ENCODE measurements at regions not wholly inside any gene's neighbourhood (a gene's known extent, or its start where the extent isn't known, plus 50 kb on each side); places are given as distances from the start of the nearest gene placed in this dataset.
"Not testable (repeated sequence)": the region's sequence is repeated elsewhere in the genome, so short reads cannot be mapped to it uniquely, and the experiment has no call there.

DNA sequence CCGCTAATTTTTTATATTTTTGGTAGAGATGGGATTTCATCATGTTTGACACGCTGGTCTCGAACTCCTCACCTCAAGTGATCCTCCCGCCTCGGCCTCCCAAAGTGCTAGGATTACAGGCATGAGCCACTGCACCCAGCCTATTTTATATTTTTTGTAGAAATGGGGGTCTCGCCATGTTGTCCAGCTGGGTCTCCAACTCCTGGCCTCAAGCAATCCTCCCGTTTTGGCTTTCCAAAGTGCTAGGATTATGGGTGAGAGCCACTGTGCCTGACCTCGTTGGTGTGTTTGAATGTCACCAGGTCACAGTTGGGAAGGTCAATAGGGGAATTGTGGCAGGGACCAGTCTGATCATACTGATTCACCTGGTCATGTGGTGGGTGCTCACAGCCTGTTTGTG, 56.7 kb upstream of the NKD1 start:
- Histone ChIP-seq H2AFZ (ENCODE audit: low read depth, low read length) (no peak overlapping the region), H3K9ac (ENCODE audit: low read length) (no peak overlapping the region), H3K9me3 (ENCODE audit: insufficient read depth, low read length) (no peaks in the 10 kb centered on the region), H3K4me2 (ENCODE audit: low read length) (no peak overlapping the region), H4K20me1 (ENCODE audit: insufficient read depth, low read length) (no peaks in the 10 kb centered on the region), H3K27ac (ENCODE audit: low read length) (no peak overlapping the region), H3K79me2 (ENCODE audit: low read length) (no peaks in the 10 kb centered on the region), H3K4me3 (ENCODE audit: low read length) (no peak overlapping the region), H3K27me3 (ENCODE audit: low read depth, low read length) (peaks cover 8% of the 10 kb centered on the region; the same call in 1 of the 2 replicates), H3K36me3 (replicated peaks; ENCODE audit: low read depth, low read length) (no peaks in the 10 kb centered on the region), H3K4me1 (ENCODE audit: low read length) (no peaks in the 10 kb centered on the region)
- no peak for TF ChIP-seq EZH2phosphoT487 (IDR thresholded peaks at IDR 0.05; ENCODE audit: low read depth)
- TF ChIP-seq, protein P1, sequence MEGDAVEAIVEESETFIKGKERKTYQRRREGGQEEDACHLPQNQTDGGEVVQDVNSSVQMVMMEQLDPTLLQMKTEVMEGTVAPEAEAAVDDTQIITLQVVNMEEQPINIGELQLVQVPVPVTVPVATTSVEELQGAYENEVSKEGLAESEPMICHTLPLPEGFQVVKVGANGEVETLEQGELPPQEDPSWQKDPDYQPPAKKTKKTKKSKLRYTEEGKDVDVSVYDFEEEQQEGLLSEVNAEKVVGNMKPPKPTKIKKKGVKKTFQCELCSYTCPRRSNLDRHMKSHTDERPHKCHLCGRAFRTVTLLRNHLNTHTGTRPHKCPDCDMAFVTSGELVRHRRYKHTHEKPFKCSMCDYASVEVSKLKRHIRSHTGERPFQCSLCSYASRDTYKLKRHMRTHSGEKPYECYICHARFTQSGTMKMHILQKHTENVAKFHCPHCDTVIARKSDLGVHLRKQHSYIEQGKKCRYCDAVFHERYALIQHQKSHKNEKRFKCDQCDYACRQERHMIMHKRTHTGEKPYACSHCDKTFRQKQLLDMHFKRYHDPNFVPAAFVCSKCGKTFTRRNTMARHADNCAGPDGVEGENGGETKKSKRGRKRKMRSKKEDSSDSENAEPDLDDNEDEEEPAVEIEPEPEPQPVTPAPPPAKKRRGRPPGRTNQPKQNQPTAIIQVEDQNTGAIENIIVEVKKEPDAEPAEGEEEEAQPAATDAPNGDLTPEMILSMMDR (IDR thresholded peaks at IDR 0.05; ENCODE audit: low read depth, low read length) = no peak

DNA sequence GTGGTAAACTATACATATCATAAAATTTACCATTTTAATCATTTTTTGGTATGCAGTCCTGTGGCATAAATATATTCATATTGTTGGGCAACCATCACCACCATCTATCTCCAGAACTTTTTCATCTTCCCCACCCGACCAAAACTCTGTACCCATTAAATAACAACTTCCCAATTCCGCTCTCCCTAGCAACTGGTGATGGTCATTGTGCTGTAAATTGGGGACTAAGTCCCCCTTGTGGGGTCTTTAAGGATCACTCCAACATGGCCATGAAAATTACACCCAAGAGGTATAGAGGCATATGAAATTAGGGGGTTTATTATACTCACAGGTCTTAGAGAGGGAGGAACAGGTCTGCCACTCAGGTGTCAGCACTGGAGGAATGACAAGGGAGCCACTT, 57.4 kb upstream of the NKD1 start:
- Histone ChIP-seq H3K9ac (ENCODE audit: low read length) (no peak overlapping the region), H3K4me3 (ENCODE audit: low read length) (no peak overlapping the region), H3K36me3 (replicated peaks; ENCODE audit: low read depth, low read length) (no peaks in the 10 kb centered on the region), H3K27me3 (ENCODE audit: low read depth, low read length) (peaks cover 8% of the 10 kb centered on the region), H3K4me2 (ENCODE audit: low read length) (no peak overlapping the region), H3K79me2 (ENCODE audit: low read length) (no peaks in the 10 kb centered on the region), H2AFZ (ENCODE audit: low read depth, low read length) (no peak overlapping the region), H4K20me1 (ENCODE audit: insufficient read depth, low read length) (no peaks in the 10 kb centered on the region), H3K27ac (ENCODE audit: low read length) (no peak overlapping the region), H3K4me1 (ENCODE audit: low read length) (no peaks in the 10 kb centered on the region), H3K9me3 (ENCODE audit: insufficient read depth, low read length) (no peaks in the 10 kb centered on the region)
- TF ChIP-seq, protein P1 (IDR thresholded peaks at IDR 0.05; ENCODE audit: low read depth, low read length) = no peak
- TF ChIP-seq EZH2phosphoT487 (IDR thresholded peaks at IDR 0.05; ENCODE audit: low read depth) = no peak

DNA sequence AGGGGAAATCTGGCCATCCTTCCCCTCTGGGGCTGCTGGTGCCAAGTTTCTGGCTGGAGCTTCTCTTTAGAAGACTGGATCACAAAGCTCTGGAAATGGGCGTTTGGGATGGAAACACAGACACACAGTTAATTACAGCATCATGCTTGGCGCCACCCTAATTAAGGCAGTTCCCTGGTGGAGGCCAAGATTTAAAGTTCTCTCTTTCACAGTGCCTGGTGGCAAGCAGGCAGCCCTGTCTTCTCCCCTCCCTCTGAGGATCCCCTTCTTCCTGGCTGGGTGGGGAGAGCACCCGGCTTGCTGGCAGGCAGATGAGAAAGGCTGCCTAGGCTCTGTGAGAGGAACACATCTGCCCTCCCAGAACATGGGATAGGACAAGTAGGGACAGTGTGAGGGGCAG, 59.0 kb upstream of the NKD1 start:
- Histone ChIP-seq H3K4me2 (ENCODE audit: low read length) (no peak overlapping the region), H3K79me2 (ENCODE audit: low read length) (no peaks in the 10 kb centered on the region), H3K9ac (ENCODE audit: low read length) (no peak overlapping the region), H4K20me1 (ENCODE audit: insufficient read depth, low read length) (no peaks in the 10 kb centered on the region), H3K4me1 (ENCODE audit: low read length) (no peaks in the 10 kb centered on the region), H3K4me3 (ENCODE audit: low read length) (no peak overlapping the region), H3K27ac (ENCODE audit: low read length) (no peak overlapping the region), H2AFZ (ENCODE audit: low read depth, low read length) (no peak overlapping the region), H3K36me3 (replicated peaks; ENCODE audit: low read depth, low read length) (no peaks in the 10 kb centered on the region), H3K9me3 (ENCODE audit: insufficient read depth, low read length) (0 out of 2 replicates have a peak, but pooled peaks cover 8% of the 10 kb centered on the region), H3K27me3 (ENCODE audit: low read depth, low read length) (peaks cover 13% of the 10 kb centered on the region)
- TF ChIP-seq, protein P1 (IDR thresholded peaks at IDR 0.05; ENCODE audit: low read depth, low read length) = no peak

DNA sequence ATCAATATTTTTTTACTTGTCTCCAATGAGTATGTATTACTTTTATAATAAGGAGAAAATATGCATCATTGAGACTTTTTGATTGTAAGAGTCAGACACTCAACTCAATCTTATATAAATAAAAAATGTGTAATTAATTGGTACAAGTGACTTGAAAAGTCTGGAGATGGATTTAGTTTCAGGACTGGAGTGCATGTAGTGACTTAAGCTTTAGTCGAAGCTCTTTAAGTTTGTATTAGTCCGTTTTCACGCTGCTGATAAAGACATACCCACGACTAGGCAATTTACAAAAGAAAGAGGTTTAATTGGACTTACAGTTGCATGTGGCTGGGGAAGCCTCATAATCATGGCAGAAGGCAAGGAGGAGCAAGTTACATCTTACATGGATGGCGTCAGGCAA, 60.7 kb upstream of the NKD1 start:
- no peaks in the 10 kb centered on the region for H3K79me2 ChIP-seq (ENCODE audit: low read length)
- no peaks in the 10 kb centered on the region for H3K4me1 ChIP-seq (ENCODE audit: low read length)
- H3K9me3 ChIP-seq (ENCODE audit: insufficient read depth, low read length) = 0 out of 2 replicates have a peak, but pooled peaks cover 14% of the 10 kb centered on the region
- no peak overlapping the region for H3K4me2 ChIP-seq (ENCODE audit: low read length)
- TF ChIP-seq EZH2phosphoT487 (IDR thresholded peaks at IDR 0.05; ENCODE audit: low read depth) = no peak
- TF ChIP-seq, protein P1 (IDR thresholded peaks at IDR 0.05; ENCODE audit: low read depth, low read length) = no peak
- no peak overlapping the region for H2AFZ ChIP-seq (ENCODE audit: low read depth, low read length)
- H3K9ac ChIP-seq (ENCODE audit: low read length) = no peak overlapping the region
- H3K4me3 ChIP-seq (ENCODE audit: low read length) = no peak overlapping the region
- H4K20me1 ChIP-seq (ENCODE audit: insufficient read depth, low read length) = no peaks in the 10 kb centered on the region
- H3K27me3 ChIP-seq (ENCODE audit: low read depth, low read length) = peaks cover 18% of the 10 kb centered on the region
- no peaks in the 10 kb centered on the region for H3K36me3 ChIP-seq (replicated peaks; ENCODE audit: low read depth, low read length)
- H3K27ac ChIP-seq (ENCODE audit: low read length) = no peak overlapping the region

DNA sequence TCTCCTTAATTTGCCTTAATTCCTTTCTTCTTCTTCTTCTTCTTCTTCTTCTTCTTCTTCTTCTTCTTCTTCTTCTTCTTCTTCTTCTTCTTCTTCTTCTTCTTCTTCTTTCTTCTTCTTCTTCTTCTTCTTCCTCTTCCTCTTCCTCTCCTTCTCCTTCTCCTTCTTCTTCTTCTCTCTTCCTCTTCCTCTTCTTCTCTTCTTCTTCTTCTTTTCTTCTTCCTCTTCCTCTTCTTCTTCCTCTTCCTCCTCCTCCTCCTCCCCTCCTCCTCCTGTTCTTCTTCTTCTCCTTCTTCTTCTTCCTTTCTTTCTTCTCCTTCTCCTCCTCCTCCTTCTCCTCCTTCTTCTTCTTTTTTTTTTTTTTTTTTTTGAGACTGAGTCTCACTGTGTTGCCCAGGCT, 62.0 kb upstream of the NKD1 start:
- peaks cover 20% of the 10 kb centered on the region for H3K27me3 ChIP-seq (ENCODE audit: low read depth, low read length)
- not testable (repeated sequence) for H3K4me3 ChIP-seq (ENCODE audit: low read length); H3K9ac ChIP-seq (ENCODE audit: low read length); H3K4me1 ChIP-seq (ENCODE audit: low read length); H3K4me2 ChIP-seq (ENCODE audit: low read length); H3K36me3 ChIP-seq (replicated peaks; ENCODE audit: low read depth, low read length); H2AFZ ChIP-seq (ENCODE audit: low read depth, low read length); H3K27ac ChIP-seq (ENCODE audit: low read length); H3K79me2 ChIP-seq (ENCODE audit: low read length); H4K20me1 ChIP-seq (ENCODE audit: insufficient read depth, low read length)
- H3K9me3 ChIP-seq (ENCODE audit: insufficient read depth, low read length) = 0 out of 2 replicates have a peak, but pooled peaks cover 14% of the 10 kb centered on the region

Measured in OCI-LY3 (cell line).